ENCODE measurements at regions not wholly inside any gene's neighbourhood (a gene's known extent, or its start where the extent isn't known, plus 50 kb on each side); places are given as distances from the start of the nearest gene placed in this dataset.

DNA sequence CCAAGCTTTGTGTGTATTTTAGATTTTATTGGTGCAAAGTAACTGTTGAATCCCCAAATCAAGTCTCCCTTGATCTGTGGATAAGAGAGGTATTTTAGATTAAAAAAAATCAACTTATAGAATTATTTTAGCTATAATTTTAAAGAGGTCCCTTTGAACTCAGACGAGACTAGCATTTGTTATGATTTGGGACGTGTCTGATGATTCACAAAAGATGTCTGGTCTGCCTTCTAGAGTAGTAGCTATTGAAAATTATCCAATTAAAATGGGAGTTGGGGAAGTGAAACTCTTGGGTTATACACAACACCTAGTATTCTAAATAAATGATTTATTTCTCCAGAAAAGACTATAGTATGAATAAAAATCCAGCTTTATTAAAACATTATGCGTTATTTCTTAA, 227.9 kb upstream of the GRIA4 start:
- Histone ChIP-seq H3K27ac (ENCODE audit: extremely low read depth, low read depth, low read length) (no peak overlapping the region), H3K4me1 (ENCODE audit: control insufficient read depth, insufficient read depth, low read length) (no peaks in the 10 kb centered on the region), H3K36me3 (ENCODE audit: control insufficient read depth in 2 of 2, insufficient read depth in 1 of 2, low read length in 2 of 2) (no peaks in the 10 kb centered on the region), H3K9me3 (ENCODE audit: control insufficient read depth, insufficient read depth, low read depth, low read length) (no peaks in the 10 kb centered on the region), H3K4me3 (ENCODE audit: low read depth, low read length) (no peak overlapping the region)
- ChIA-PET POLR2A (no interaction called here), CTCF (no interaction called here)
- TF ChIP-seq, protein P1, sequence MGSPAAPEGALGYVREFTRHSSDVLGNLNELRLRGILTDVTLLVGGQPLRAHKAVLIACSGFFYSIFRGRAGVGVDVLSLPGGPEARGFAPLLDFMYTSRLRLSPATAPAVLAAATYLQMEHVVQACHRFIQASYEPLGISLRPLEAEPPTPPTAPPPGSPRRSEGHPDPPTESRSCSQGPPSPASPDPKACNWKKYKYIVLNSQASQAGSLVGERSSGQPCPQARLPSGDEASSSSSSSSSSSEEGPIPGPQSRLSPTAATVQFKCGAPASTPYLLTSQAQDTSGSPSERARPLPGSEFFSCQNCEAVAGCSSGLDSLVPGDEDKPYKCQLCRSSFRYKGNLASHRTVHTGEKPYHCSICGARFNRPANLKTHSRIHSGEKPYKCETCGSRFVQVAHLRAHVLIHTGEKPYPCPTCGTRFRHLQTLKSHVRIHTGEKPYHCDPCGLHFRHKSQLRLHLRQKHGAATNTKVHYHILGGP (tag by site-specific recombination; IDR thresholded peaks at IDR 0.05) = no peak
- TF ChIP-seq ZNF138 (tag by site-specific recombination; IDR thresholded peaks at IDR 0.05; ENCODE audit: borderline replicate concordance) = no peak
- no peak for TF ChIP-seq IKZF3 (tag by site-specific recombination; IDR thresholded peaks at IDR 0.05)
- TF ChIP-seq ZNF292 (tag by site-specific recombination; IDR thresholded peaks at IDR 0.05; ENCODE audit: borderline replicate concordance, low read depth) = no peak
- no peak for TF ChIP-seq OSR2 (tag by site-specific recombination; IDR thresholded peaks at IDR 0.05)
- TF ChIP-seq ZFP3 (tag by site-specific recombination; IDR thresholded peaks at IDR 0.05; ENCODE audit: low read depth) = no peak
- no peak for TF ChIP-seq ZNF214 (tag by site-specific recombination; IDR thresholded peaks at IDR 0.05; ENCODE audit: borderline replicate concordance)
- TF ChIP-seq, protein P2, sequence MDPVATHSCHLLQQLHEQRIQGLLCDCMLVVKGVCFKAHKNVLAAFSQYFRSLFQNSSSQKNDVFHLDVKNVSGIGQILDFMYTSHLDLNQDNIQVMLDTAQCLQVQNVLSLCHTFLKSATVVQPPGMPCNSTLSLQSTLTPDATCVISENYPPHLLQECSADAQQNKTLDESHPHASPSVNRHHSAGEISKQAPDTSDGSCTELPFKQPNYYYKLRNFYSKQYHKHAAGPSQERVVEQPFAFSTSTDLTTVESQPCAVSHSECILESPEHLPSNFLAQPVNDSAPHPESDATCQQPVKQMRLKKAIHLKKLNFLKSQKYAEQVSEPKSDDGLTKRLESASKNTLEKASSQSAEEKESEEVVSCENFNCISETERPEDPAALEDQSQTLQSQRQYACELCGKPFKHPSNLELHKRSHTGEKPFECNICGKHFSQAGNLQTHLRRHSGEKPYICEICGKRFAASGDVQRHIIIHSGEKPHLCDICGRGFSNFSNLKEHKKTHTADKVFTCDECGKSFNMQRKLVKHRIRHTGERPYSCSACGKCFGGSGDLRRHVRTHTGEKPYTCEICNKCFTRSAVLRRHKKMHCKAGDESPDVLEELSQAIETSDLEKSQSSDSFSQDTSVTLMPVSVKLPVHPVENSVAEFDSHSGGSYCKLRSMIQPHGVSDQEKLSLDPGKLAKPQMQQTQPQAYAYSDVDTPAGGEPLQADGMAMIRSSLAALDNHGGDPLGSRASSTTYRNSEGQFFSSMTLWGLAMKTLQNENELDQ (tag by site-specific recombination; IDR thresholded peaks at IDR 0.05; ENCODE audit: low read depth) = no peak
- TF ChIP-seq ZNF510 (tag by site-specific recombination; IDR thresholded peaks at IDR 0.05; ENCODE audit: insufficient replicate concordance) = no peak
- no peak for TF ChIP-seq RBAK (tag by site-specific recombination; IDR thresholded peaks at IDR 0.05)
- TF ChIP-seq ZNF416 (tag by site-specific recombination; IDR thresholded peaks at IDR 0.05) = no peak

- Histone ChIP-seq H3K36me3 (ENCODE audit: control insufficient read depth in 2 of 2, insufficient read depth in 1 of 2, low read length in 2 of 2) (no peaks in the 10 kb centered on the region), H3K4me1 (ENCODE audit: control insufficient read depth, insufficient read depth, low read length) (no peaks in the 10 kb centered on the region), H3K4me3 (ENCODE audit: low read depth, low read length) (no peak overlapping the region), H3K9me3 (ENCODE audit: control insufficient read depth, insufficient read depth, low read depth, low read length) (no peaks in the 10 kb centered on the region), H3K27ac (ENCODE audit: extremely low read depth, low read depth, low read length) (no peak overlapping the region)
- POLR2A ChIA-PET = no interaction called here
- CTCF ChIA-PET = no interaction called here
- TF ChIP-seq, protein P3, sequence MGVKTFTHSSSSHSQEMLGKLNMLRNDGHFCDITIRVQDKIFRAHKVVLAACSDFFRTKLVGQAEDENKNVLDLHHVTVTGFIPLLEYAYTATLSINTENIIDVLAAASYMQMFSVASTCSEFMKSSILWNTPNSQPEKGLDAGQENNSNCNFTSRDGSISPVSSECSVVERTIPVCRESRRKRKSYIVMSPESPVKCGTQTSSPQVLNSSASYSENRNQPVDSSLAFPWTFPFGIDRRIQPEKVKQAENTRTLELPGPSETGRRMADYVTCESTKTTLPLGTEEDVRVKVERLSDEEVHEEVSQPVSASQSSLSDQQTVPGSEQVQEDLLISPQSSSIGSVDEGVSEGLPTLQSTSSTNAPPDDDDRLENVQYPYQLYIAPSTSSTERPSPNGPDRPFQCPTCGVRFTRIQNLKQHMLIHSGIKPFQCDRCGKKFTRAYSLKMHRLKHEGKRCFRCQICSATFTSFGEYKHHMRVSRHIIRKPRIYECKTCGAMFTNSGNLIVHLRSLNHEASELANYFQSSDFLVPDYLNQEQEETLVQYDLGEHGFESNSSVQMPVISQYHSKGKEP (tag by site-specific recombination; IDR thresholded peaks at IDR 0.05) = no peak
- TF ChIP-seq ZNF488 (tag by site-specific recombination; IDR thresholded peaks at IDR 0.05) (no peak), ZNF324 (tag by site-specific recombination; IDR thresholded peaks at IDR 0.05) (no peak), GLIS2 (tag by site-specific recombination; IDR thresholded peaks at IDR 0.05) (no peak), CTCF (tag by site-specific recombination; IDR thresholded peaks at IDR 0.05) (no peak), ZNF292 (tag by site-specific recombination; IDR thresholded peaks at IDR 0.05; ENCODE audit: borderline replicate concordance, low read depth) (no peak), ZNF549 (tag by site-specific recombination; IDR thresholded peaks at IDR 0.05) (no peak), FEZF1 (tag by site-specific recombination; IDR thresholded peaks at IDR 0.05) (no peak), ZNF529 (tag by site-specific recombination; IDR thresholded peaks at IDR 0.05; ENCODE audit: insufficient replicate concordance) (no peak), PRDM4 (tag by site-specific recombination; IDR thresholded peaks at IDR 0.05) (no peak), ZNF146 (tag by site-specific recombination; IDR thresholded peaks at IDR 0.05) (no peak)
- TF ChIP-seq, protein P4, sequence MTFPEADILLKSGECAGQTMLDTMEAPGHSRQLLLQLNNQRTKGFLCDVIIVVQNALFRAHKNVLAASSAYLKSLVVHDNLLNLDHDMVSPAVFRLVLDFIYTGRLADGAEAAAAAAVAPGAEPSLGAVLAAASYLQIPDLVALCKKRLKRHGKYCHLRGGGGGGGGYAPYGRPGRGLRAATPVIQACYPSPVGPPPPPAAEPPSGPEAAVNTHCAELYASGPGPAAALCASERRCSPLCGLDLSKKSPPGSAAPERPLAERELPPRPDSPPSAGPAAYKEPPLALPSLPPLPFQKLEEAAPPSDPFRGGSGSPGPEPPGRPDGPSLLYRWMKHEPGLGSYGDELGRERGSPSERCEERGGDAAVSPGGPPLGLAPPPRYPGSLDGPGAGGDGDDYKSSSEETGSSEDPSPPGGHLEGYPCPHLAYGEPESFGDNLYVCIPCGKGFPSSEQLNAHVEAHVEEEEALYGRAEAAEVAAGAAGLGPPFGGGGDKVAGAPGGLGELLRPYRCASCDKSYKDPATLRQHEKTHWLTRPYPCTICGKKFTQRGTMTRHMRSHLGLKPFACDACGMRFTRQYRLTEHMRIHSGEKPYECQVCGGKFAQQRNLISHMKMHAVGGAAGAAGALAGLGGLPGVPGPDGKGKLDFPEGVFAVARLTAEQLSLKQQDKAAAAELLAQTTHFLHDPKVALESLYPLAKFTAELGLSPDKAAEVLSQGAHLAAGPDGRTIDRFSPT (tag by site-specific recombination; IDR thresholded peaks at IDR 0.05) = no peak
Measured at GRCh38 chr11:105377870-105378269, 232.0 kb upstream of the GRIA4 start.
